COR-L47 (cell line): ENCODE measurements at regions not wholly inside any gene's neighbourhood (a gene's known extent, or its start where the extent isn't known, plus 50 kb on each side); places are given as distances from the start of the nearest gene placed in this dataset.

Experiments
- DNase-seq: peaks from one replicate; lab custom pipeline; 2025; lab: John Stamatoyannopoulos, UW

DNA sequence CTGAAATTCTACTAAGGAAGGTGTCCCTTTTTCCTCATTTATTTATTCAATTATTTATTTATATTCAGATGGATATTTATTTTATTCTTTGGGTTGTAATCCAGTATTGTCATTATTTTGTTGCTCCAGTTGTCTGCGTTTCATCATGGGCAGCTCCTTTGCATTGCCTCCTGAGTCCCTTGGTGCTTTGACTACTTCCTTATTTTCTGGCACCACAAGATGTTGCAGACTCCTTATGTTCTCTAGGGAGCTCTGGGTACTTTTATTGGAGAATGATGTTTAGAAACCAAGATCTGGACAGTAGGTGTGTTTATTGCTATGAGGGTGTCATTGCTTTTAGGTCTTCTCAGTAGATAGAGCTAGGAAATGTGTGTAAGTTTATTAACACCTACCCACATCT, 59.9 kb upstream of the ERRFI1 start:
- no peak for DNase-seq

DNA sequence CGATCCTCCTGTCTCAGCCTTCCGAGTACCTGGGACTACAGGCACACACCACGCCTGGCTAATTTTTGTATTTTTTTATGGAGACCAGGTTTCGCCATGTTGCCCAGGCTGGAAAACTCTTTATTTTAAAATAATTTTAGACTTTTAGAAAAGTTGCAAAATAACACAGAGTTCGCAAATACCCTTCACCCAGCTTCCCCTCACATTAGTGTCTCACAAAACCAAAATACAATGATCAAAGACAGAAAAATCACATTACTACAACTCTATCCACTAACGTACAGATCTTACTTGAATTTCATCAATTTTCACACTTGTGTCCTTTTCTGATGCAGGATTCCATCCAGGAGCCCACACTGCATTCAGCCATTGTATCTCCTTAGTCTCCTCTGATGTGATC, 58.8 kb upstream of the ERRFI1 start:
- no peak for DNase-seq

GRCh38 chr1:8083739-8084484, 57.8 kb upstream of the ERRFI1 start:
- DNase-seq = no peak

DNA sequence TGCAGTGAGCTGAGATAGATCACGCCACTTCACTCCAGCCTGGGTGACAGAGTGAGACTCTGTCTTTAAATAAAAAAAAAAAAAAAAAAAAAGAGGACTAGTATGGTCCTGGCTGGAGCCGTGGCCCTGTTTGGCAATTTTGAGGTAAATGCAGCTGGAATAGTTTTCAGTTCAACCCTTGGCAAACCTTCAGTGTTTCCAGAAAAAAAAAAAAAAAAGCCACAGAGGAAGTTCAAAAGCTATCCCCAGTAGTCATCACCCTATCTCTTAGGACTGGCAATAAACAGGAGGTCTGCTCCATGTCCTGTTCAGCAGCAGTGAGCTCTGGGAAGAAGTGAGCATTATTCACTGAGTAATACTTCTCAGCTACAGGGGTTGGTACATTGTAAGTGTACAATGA, 56.8 kb upstream of the ERRFI1 start:
- no peak for DNase-seq

DNA sequence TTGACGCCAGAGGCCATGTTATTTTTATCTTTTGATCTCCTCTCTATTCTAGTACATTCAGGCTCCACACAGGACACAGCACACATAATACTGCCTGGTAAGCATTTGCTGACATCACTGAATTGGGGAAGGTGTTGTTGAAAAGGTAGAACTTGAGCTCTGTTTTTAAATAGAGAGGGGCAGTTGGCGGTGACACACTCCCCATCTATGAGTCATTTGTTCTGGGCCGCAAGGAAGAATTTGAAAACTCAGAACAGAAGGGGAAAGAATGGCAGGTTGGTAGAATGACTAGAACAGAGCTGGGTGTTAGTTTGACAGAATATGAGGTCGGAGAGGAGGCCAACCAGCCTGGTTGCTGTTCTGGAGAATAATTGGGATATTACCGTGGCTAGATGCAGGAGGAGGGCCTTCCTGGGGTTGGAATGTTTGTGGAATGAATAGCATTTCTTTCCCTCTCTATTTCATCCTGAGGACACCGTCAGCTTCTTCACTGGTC, 52.1 kb upstream of the ERRFI1 start:
- no peak for DNase-seq

- no peak for DNase-seq
Observed at GRCh38 chr1:8077602-8078001, 51.5 kb upstream of the ERRFI1 start.

DNA sequence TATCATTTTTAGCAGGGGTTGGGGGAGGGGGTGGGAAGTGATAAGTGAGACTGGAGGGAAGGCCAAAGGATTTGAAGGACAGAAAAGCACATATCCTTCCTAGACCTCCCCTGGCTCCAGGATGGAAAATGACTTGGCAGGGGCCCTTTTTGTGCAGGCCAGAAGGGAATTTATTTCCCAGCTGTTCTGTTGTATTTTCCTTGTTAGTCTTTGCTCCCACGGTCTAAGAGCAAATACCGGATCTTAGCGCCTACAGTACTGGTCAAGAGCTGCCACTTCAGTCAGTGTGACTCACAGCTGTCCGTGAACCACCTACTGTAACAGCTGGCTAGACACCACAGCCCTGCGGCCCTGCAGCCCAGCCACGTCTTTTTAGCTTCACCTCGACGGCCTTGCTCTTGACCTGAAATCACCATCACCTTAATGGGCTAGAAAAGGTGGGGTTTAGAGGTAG, 51.0 kb upstream of the ERRFI1 start:
- no peak for DNase-seq

- DNase-seq = no peak
Observed at GRCh38 chr1:8076176-8076575, 50.1 kb upstream of the ERRFI1 start.
